NCI-H1092 (cell line): ENCODE measurements at regions not wholly inside any gene's neighbourhood (a gene's known extent, or its start where the extent isn't known, plus 50 kb on each side); places are given as distances from the start of the nearest gene placed in this dataset.
A peak's percentile ranks its signal among the peaks of the same experiment; 100 is the strongest.

ENCODE experiments used
- DNase-seq: peaks from one replicate; lab custom pipeline; 2025; lab: John Stamatoyannopoulos, UW

DNA sequence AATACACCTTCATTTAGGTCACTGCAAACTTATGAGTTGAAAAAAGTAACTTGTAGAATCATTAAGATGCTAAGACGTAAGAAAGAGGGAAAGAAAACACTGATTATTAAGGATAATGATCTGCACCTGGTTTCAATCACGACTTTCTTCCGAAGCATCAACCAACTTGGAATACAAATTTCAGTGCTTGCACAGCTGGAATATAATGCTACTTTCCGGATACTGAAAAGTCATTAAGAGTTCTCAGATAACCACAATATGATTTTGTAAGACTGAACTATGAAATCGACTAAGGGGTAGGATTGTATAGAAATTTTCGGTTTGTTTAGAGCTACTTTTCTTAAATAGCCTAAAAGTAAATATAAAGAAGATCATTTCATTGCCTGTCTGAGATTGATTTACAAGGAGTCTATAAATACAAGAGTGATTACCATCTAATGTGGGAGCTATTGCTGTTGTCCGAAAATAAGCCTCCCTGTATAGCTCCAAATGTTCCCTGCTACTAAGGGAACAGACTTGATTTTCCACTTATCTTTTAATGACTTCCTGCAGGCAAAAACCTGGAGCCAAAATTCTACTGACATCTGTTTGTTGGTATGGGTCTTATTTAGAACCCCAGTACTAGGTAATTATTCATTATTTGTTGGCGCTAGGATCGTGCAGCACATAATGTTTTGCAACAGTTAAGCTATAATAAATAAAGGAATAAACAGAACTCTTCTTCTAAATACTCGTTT, 673.3 kb downstream of the KCNT2 start:
- DNase-seq: peak; percentile 58

DNA sequence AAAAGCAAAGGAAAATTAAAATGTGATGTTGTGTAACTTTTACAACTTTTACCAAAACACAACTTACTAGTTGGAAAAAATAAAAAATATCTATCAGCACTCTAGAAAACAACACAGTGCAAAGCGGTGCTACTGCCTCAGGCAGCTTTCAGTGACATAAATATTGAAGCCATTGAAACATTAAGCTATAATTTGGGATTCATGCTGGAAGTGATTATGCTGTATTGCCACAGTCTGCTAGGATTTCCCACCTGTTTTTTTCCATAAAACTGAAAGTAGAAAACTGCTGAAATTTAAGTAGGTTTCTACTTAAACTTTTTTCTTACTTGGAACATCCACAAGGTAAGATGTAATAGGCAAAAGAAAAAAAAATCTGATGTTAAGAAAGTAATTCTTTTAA, 674.4 kb downstream of the KCNT2 start:
- no peak for DNase-seq

DNA sequence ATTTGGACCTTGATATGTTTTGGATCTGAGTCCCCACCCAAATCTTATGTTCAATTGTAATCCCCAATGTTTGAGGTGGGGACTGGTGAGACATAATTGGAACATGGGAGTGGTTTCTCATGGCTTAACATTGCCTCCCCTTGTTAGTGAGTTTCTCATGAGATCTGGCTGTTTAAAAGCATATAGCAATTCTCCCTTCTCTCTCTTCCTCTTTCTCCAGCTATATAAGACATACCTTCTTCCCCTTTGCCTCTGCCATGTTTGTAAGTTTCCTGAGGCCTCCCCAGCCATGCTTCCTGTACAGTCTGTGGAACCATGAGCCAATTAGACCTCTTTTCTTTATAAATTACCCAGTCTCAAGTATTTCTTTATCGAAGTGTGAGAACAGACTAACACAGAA, 692.4 kb downstream of the KCNT2 start:
- no peak for DNase-seq

DNA sequence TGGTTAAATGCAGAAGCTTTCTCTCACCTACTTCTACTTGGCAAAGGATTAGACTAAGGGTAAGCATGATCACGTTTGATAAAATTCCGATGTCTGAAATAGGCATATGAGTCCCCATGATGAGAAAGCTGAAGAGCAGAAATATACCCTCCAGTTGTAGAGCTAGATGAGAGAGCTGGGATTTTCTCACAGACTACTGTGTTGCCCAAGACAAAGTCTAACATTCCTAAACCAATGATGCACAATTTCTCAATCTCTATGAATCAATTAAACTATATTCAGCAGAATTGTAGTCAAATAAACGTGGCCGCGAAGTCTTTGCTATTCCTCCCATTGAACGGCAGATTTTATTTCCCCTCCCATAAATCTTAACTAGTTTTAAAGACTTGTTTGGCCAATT, 699.2 kb downstream of the KCNT2 start:
- DNase-seq: no peak

DNA sequence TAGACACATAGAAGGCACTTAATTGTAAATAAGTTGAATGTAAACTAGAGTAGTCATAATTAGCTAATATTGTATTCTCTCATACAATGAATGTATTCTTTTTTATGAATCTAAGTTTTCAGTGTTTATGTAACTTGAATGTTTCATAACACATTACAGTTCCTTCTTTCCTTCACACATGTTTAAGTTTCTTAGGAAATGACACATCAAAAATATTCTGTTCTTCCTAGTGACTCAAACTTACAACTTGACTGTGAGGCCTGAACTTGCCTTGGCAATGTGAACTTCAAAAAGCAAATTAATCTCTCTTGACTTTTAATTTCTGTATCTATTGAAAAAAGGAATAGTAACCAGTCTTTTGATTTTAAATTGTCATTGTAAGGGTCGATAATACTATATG, 700.1 kb downstream of the KCNT2 start:
- DNase-seq: no peak

DNA sequence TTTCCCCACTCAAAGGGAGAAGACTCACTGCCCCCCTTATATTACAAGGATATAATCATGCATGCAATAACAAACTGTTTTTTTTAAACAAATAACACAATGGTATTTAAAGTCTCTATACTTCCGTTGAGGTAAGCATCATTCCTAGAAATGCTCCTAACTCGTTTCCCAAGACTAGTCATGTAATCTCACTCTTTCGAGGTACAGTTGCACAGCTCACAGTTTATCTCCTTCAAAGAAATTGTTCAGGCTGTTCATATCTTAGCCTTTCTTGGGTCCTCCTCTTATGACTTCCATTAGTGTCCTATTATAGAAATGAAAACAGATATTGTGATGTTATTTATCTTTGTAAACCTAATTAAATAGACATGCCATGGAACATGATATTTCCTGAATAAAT, 705.0 kb downstream of the KCNT2 start:
- DNase-seq: no peak

DNA sequence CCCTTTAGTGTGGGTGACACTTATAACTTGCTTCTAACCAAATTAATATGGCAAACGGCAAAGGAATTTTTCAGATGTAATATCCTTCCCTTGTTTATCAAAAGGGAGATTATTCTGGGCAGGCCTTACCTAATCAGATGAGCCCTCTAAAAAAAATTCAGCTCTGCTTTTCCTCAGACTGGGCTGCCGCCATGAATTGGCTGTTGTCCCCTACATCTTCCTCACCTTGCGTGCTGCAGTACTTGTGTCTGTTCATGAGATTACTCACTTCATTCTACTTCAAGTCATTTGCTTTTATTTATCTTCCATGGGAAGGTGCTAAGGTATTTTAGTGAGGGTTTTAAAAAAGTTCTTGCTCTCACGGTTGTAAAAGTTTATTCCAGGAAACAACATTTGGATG, 705.5 kb downstream of the KCNT2 start:
- DNase-seq: no peak

DNA sequence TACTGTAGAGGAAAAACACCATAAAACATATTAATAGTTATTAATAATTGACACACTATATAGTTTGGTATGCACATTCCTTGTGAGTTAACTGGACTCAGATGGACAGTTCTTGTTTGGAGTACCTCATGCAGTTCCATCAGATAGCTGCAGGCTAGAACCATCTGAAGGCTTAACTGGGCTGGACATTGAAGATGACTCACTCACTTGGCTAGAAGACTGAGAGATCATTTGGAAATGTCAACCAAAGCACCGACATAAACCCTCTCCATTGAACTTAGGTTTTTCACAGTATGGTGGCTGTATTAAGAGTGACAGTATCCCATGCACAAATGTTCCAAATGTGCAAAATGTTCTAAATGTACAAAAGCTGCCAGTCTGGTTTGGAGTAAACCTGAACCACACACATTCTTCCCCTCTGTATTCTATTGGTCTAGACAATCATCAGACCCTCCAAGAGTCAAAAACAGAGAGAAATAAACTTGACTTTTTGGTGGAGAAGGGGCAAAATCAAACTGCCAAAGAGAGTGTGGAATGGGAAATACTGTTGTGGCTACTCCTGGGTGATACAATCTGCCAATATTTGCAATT, 708.4 kb downstream of the KCNT2 start:
- DNase-seq: no peak

DNA sequence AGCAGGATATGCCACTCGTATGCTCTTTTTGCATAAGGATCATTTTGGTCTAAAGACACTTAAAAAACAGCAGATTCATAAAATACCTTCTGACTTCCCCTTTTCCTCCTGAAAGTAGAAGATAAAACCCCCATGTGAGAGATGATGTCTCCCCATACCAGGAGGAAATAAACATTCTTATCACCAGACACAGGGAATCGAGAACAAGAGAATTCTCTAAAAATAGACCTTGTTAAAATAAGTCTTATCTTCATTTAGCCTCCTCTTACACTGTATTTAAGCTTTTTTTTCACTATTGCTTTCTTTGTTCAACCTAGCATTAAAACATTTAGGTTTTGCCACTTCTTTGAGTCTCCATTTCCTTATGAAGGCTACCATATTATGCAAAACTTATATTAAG, 709.3 kb downstream of the KCNT2 start:
- no peak for DNase-seq

DNA sequence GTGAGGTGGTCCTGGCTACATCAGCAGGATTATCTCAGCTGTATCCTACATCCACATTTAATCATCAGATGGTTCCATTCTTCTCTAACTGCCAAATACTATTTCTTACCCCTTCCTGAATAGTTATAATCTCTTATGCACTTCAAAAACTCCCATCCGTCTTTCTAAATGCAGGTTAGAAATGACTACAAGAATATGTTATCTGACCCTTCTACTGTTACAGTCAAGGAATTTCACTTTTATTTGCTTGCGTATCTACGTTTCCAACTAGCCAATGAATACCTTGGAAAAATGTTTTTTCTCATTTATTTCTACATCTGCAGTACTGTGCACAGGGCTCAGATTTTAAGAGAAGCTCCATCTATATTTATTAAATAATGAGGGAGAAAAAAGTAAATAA, 709.9 kb downstream of the KCNT2 start:
- DNase-seq: no peak

DNA sequence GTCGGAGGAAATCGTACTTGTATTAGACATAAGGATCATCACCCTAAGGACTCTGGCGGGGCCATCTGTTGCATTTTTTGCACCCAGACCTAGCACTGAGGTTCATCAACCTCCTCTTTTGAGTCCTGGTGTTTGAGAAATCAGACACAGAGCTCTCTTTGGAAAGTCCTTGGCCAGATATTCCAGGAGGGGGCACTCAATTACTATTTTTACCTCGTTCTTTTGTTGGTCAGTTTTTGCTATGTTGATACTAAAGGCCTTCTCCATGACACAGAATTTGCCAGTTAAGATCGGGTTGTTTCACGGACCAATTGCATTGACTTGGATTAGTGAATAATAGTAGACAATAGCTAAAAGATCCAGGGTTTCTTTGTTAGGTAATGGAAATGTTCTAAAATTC, 711.2 kb downstream of the KCNT2 start:
- DNase-seq: no peak

DNA sequence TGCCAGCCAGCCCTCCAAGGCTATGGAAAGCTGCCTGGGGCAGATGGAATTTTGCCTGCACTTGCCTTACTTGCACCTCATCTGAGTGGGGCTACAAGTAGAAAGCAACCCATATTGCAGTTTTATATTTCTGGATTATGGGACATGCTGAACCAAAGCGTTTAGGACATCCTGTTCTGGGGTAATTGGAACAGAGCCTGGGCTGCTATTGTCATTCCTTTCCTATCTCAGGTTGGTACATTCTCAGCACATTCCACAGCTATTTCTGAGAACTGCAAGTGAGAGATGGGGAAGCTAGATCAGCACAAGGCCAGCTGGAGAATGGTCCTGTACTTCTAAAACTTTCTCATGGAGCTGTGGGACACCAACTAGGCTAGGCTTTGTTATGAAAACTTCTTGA, 713.8 kb downstream of the KCNT2 start:
- no peak for DNase-seq

DNA sequence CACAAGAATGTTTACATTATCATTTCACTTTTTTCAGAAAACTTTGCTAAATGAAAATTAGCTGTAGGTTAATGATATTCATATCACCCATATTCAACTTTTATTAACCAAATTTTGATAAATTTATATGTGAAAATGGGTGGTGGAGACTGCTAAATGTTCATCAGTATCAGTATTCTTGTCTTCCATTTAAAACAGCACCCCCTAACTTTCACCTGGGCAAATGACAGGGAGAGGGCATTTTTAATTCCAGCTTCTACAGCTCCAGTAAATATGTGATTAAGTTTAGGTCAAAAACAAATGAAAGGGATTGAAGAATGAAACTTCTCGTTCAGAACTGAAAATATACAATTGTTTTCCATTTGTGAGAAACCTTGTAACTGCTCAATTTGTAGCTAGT, 722.2 kb downstream of the KCNT2 start:
- DNase-seq: no peak

DNA sequence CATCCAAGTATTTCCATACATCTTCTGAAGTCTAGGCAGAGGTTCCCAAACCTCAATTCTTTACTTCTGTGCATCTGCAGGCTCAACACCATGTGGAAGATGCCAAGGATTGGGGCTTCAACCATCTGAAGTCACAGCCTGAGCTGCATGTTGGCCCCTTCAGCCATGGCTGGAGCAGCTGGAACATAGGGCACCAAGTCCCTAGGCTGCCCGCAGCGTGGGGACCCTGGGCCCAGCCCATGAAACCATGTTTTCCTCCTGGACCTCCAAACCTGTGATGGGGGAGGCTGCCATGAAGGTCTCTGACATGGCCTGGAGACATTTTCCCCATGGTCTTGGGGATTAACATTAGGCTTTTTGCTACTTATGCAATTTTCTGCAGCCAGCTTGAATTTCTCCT, 729.8 kb downstream of the KCNT2 start:
- no peak for DNase-seq

DNA sequence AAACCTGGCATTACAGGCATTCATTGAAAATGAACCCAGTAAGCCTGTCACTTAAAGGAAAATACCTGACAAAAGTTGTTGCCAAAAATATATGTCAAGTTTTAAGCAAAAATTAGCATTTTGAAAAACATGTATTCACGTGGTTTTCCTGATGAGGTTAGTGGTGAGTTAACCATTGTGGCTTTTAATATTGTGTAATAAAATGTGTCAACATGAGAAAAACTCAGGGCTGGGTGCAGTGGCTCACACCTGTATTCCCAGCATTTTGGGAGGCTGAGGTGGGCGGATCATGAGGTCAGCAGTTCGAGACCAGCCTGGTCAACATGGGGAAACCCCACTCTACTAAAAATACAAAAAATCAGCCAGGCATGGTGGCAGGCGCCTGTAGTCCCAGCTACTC, 731.4 kb downstream of the KCNT2 start:
- DNase-seq: no peak

DNA sequence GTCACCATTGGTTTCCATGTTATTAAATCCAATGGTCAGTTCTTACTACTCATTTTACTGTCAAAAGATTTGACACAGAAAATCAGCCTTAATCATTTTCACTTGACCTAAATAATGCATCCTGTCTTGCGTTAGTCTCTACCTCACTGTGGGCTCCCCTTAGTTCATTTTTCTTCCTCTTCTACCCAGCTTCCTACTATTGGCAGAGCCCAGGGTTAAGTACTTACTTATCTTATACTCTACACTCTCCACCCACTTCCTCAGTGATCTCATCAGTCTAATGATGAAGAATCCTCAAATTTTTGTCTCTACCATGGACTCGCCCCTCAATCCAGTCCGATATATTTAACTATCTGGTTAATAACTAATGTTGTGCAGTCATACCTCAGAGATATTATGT, 735.9 kb downstream of the KCNT2 start:
- DNase-seq: no peak

DNA sequence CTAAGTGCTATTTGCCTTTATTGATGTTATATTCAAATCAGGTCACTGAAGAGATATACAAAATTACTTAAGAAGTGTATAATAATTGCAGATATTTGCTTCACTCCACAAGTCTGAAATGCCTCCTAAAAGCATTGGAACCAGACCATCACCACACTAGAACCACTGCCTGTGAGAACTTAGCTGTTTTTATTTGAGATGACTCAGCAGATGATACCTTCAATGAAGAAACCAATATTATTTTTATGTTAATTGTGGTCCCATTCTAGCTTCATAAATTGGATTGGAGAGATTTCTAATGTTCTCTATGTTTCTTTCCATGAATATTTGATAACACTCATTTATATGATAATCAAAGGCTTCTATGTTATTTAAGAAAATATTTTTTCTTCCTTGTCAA, 740.6 kb downstream of the KCNT2 start:
- no peak for DNase-seq

DNA sequence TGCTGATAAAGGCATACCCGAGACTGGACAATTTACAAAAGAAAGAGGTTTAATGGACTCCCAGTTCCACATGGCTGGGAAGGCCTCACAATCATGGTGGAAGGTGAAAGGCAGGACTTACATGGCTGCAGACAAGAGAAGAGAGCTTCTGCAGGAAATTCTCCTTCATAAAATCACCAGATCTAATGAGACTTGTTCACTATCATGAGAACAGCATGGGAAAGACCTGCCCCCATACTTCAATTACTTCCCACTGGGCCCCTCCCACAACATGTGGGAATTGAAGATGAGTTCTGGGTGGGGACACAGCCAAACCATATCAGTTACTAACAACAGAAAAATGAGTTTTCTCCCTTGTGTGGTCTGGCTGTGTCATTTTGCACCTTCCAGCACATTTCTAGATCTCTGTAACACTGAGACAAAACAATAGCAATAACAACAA, 741.4 kb downstream of the KCNT2 start:
- no peak for DNase-seq

DNA sequence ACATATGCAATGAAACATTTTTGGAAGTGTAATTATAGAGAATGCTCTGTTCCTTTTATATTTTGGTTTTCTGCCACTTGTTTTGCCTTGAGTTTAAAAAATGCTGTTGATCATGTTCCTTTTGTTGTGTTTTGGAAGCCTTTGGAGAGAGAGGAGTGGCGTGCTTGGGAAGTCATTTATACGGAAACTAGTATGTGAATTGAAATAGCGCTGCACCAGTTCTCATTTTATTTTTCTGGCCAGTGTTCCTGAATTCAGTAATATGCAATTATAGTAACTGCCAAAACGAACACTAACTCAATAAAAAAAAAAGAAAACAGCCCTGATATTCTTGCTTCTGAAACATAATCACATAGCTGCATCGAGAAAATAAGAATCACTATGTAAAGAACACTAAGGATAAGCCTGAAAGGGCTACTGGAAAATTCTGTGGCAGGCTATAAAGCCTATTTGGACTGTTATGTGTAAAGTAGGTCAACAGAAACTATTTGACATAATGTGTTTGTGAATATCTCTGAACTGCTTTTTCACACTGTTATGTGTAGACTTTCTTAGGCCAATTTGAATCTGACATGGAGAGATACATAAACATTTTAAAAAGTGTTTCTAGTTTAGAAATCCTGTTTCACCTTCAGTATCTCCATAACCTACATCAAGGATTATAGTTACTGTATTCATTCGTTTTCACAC, 742.0 kb downstream of the KCNT2 start:
- DNase-seq: no peak

DNA sequence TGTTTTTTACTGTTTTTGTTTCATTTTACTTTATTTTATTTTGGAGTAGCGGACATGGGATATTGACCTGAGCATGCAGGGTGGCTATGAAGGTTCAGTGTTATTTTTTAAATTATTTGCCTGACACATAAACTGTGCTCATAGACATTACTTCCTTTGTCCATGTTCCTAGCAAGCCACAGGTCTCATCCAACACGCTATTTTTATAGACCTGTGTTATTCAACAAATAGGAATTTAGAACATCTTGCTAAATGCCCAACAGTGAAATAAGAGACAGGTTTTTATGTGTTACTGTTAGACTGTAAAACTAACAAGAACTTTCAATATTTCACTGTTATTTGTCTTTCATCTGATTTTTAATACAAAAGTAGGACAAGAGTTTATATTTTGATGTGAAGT, 756.4 kb downstream of the KCNT2 start:
- DNase-seq: no peak

DNA sequence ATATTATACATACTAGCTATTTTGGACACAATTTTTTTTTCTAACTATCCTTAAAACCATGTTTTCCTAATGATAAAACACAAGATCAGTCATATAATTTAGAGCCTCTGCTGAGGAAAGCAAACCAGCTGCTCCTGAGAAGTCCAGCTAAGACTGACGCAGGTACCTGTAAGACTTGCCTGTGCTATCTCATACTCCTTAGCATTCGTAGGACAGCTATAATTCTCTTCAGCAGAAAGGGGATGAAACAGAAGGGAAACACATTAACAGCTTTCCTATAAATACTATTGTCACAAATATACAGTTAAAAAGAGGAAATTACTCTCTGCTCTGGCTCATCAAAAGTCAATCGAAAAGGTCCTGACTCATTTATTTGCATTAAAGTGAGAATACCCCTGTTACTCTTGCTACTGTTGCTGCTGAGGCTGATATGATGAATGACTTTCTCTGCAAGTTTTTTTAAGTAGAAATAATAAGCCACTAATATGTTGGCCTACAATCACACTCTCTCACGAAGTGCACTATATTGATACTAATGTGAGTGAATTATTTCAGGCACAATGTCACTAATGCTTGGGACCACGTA, 757.1 kb downstream of the KCNT2 start:
- DNase-seq: no peak

DNA sequence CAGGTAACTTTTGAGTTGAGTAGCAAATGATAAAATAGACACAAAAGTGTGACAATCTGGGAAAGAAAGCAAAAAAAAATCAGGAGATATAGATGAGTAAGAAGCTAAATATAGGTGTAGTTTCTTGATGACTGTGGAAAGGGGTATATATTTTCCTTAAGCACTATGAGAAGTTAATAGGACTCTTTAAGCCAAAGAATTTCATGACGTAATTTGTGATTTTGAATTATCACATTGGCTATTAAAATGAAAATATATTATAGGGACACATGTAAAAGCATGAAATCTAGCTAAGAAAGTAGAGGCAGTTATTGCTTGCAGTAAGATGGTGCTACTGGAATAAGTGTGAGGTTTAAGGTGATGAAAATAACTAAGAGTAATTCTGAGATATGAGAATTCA, 759.1 kb downstream of the KCNT2 start:
- no peak for DNase-seq
